Right lobe of liver (tissue), 4 donors: ENCODE measurements at regions not wholly inside any gene's neighbourhood (a gene's known extent, or its start where the extent isn't known, plus 50 kb on each side); places are given as distances from the start of the nearest gene placed in this dataset.

ENCODE experiments used
- CTCF ChIP-seq, 4 donors: fragments of 200-600 bp in 3 of 4; fragments of 450-650 bp in 1 of 4; IDR thresholded peaks; one replicate each; pipeline versions ENCODE4 v1.5.1 to v1.8.0; 2016 to 2022; ENCODE audit warnings: antibody characterized with exemption in 4 of 4, mild to moderate bottlenecking in 2 of 4
- POLR2A ChIP-seq: fragments of 450-650 bp; IDR thresholded peaks from one replicate; pipeline ENCODE4 v1.6.1; 2017; ENCODE audit warnings: antibody characterized with exemption, mild to moderate bottlenecking
- donor health status: DM: no; HTN: no; CAD: no.
- donor health status: DM: no; HTN: no; CAD: no.
- donor health status: DM: no; HTN: yes; CAD: no.

- TF ChIP-seq CTCF (IDR thresholded peaks at IDR 0.05) (peak in 1 of 4 donors; percentile 0), POLR2A (no peak)
Observed at GRCh38 chr4:102431608-102431961, 69.6 kb upstream of the NFKB1 start.
